GM12891 (cell line): ENCODE measurements at regions not wholly inside any gene's neighbourhood (a gene's known extent, or its start where the extent isn't known, plus 50 kb on each side); places are given as distances from the start of the nearest gene placed in this dataset.

ENCODE experiments used
- POLR2A ChIP-seq: IDR thresholded peaks from 2 replicates; pipeline ENCODE4 v1.6.1; 2011; ENCODE audit warnings: low read depth, low read length, control low read depth
- SPI1 ChIP-seq: IDR thresholded peaks from 2 replicates; pipeline ENCODE4 v1.6.1; 2011; ENCODE audit warnings: low read depth, low read length, control low read depth

DNA sequence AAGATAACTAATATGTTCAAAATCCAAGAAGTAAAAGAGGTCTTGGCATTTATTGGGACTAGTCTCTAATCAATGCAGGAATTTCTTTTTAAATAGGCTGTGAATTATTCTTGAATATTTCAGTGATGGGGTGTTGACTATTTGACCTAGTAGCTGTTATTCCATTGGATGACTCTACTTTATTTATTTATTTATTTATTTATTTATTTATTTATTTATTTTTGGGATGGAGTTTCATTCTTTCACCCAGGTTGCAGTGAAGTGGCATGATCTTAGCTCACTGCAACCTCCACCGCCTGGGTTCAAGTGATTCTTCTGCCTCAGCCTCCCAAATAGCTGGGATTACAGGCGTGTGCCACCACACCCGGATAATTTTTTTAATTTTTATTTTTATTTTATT, 1227.8 kb downstream of the ZPLD1 start:
- TF ChIP-seq SPI1 (no peak), POLR2A (no peak)
